AG04449 (cell line): ENCODE measurements at regions not wholly inside any gene's neighbourhood (a gene's known extent, or its start where the extent isn't known, plus 50 kb on each side); places are given as distances from the start of the nearest gene placed in this dataset.
"Not testable (repeated sequence)": the region's sequence is repeated elsewhere in the genome, so short reads cannot be mapped to it uniquely, and the experiment has no call there.

Experiments
- CTCF ChIA-PET: fragments of 350-600 bp; formaldehyde crosslinking; extraction: SDS; loops from one replicate; lab custom pipeline; 2021; ENCODE audit warnings: antibody characterized with exemption; lab: Yijun Ruan, JAX
- POLR2A ChIA-PET: fragments of 400-600, 350-600 bp; formaldehyde crosslinking; extraction: SDS; loops from one replicate; lab custom pipeline; 2020; ENCODE audit warnings: antibody characterized with exemption, inconsistent platforms; lab: Yijun Ruan, JAX
- DNase-seq: peaks from one replicate; pipeline ENCODE4 v3.0.0-alpha.2; 2010; ENCODE audit warnings: low read depth, low spot score
- H3K4me3 ChIP-seq: 2 replicates; pipeline ENCODE4 v1.5.1; 2011; ENCODE audit warnings: low read depth, mild to moderate bottlenecking, control low read depth, low read length
- TF ChIP-seq, protein P1 (sequence below): IDR thresholded peaks from one replicate; pipeline ENCODE4 v1.5.1; 2011; ENCODE audit warnings: mild to moderate bottlenecking, moderate library complexity, low read length, control low read depth, inconsistent platforms; ENCODE audit not compliant: insufficient read depth; ENCODE audit errors: missing control alignments

GRCh38 chr2:109690822-109691541 lies 76.8 kb downstream of the SOWAHC start:
- H3K4me3 ChIP-seq, result no peak overlapping the region
- TF ChIP-seq, protein P1, sequence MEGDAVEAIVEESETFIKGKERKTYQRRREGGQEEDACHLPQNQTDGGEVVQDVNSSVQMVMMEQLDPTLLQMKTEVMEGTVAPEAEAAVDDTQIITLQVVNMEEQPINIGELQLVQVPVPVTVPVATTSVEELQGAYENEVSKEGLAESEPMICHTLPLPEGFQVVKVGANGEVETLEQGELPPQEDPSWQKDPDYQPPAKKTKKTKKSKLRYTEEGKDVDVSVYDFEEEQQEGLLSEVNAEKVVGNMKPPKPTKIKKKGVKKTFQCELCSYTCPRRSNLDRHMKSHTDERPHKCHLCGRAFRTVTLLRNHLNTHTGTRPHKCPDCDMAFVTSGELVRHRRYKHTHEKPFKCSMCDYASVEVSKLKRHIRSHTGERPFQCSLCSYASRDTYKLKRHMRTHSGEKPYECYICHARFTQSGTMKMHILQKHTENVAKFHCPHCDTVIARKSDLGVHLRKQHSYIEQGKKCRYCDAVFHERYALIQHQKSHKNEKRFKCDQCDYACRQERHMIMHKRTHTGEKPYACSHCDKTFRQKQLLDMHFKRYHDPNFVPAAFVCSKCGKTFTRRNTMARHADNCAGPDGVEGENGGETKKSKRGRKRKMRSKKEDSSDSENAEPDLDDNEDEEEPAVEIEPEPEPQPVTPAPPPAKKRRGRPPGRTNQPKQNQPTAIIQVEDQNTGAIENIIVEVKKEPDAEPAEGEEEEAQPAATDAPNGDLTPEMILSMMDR, result no peak
- no peak for DNase-seq
- ChIA-PET CTCF (no interaction called here), POLR2A (no interaction called here)

GRCh38 chr2:109692013-109692743 lies 78.0 kb downstream of the SOWAHC start:
- CTCF ChIA-PET, result interaction anchor here (1.2 kb wide), 1 partner anchor 146 kb away, joined by 3 read pairs; no protein-coding TSS in a partner anchor
- H3K4me3 ChIP-seq, result no peak overlapping the region
- DNase-seq, result no peak
- TF ChIP-seq, protein P1, result no peak
- POLR2A ChIA-PET, result no interaction called here

DNA sequence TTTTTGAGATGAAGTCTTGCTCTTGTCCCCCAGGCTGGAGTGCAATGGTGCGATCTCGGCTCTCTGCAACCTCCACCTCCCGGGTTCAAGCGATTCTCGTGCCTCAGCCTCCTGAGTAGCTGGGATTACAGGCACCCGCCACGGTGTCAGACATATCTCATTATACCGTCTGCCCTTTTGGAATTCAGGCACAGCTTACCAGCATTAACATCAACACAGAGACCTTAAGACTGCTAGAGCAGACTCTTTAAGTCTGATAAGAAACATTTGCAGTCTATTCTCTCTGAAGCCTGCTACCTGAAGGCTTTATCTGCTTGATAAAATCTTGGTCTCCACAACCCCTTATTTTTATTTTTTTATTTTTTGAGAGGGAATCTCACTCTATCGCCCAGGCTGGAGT lies 78.7 kb downstream of the SOWAHC start:
- CTCF ChIA-PET, result interaction anchor here (1.2 kb wide), 1 partner anchor 146 kb away, joined by 3 read pairs; no protein-coding TSS in a partner anchor
- DNase-seq, H3K4me3 ChIP-seq, POLR2A ChIA-PET: not testable (repeated sequence)

GRCh38 chr2:109693292-109693691 lies 79.1 kb downstream of the SOWAHC start:
- H3K4me3 ChIP-seq, POLR2A ChIA-PET, CTCF ChIA-PET, DNase-seq: not testable (repeated sequence)

DNA sequence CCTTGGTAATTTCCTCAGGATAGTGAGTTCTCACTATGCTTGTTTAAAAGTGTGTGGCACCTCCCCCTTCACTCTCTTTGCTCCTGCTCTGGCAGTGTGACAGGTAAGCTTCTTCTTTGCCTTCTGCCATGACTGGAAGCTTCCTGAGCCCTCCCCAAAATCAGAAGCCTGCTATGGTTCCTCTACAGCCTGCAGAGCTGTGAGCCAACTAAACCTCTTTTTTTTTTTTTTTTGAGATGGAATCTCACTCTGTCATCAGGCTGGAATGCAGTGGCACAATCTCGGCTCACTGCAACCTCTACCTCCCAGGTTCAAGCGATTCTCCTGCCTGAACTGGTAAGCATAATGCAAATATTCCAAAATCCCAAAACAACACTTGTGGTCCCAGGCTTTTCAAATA lies 80.0 kb downstream of the SOWAHC start:
- TF ChIP-seq, protein P1, result no peak
- POLR2A ChIA-PET, result no interaction called here
- no peak overlapping the region for H3K4me3 ChIP-seq
- no peak for DNase-seq
- CTCF ChIA-PET, result interaction anchor here (0.6 kb wide), 1 partner anchor 8 kb away, joined by 3 read pairs; no protein-coding TSS in a partner anchor

- ChIA-PET POLR2A (no interaction called here), CTCF (no interaction called here)
- TF ChIP-seq, protein P1, result no peak
- no peak for DNase-seq
- no peak overlapping the region for H3K4me3 ChIP-seq
Measured at GRCh38 chr2:109695290-109695689, 81.1 kb downstream of the SOWAHC start.

DNA sequence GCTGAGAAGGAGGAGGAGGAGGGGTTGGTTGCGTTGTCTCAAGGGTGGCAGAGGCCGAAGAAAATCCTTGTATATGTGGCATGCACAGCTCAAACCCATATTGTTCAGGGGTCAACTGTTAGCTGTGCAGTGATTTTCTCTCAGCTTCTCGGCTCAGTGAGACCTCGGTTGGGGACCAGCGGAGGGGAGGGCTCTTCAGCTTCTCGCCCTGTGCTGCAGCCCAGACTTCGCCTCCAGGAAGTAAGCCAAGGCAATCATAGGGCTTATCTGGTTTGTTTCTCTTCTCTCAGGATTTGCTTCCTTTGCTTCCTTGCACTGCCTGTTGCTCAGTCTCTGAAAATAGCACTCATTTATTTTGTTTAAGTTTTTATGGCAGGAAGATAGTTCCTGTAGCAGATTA lies 85.5 kb downstream of the SOWAHC start:
- CTCF ChIA-PET, result no interaction called here
- H3K4me3 ChIP-seq, result no peak overlapping the region
- DNase-seq, result no peak
- POLR2A ChIA-PET, result no interaction called here
- TF ChIP-seq, protein P1, result no peak
